ENCODE measurements at regions not wholly inside any gene's neighbourhood (a gene's known extent, or its start where the extent isn't known, plus 50 kb on each side); places are given as distances from the start of the nearest gene placed in this dataset.
"Not testable (repeated sequence)": the region's sequence is repeated elsewhere in the genome, so short reads cannot be mapped to it uniquely, and the experiment has no call there.

DNA sequence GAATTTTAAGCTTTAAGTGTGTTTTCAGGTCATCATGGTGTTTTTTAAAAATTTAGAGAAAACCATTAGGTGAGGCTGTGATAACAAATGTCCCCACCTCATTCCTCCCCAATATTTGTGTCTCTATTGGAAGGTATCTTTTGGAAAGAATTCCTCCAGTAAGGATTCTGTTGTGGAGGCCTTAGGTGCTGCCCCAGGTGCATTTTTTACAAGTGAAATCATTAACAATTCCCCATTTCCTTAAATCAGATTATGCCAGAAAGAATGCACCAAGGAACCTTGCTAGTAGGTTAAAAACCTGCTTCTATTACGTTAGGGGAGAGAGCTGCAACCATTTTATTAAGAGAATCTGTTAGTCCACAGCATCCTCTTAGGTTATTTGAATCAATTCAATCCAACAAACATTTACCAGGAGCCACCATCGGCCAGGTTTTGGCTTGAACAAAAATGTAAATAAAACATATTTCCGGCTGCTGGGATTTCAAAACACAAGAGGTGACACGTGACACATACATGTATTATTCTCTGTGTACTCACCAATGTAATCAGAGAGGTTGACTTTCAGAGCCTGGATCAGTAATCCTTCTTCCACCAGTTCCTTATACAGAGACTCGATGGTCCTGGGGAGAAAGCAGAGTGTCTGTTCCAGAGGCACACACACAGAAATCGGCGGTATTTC lies 112.5 kb upstream of the ASB18 start:
- peak; percentile 6 for DNase-seq

DNA sequence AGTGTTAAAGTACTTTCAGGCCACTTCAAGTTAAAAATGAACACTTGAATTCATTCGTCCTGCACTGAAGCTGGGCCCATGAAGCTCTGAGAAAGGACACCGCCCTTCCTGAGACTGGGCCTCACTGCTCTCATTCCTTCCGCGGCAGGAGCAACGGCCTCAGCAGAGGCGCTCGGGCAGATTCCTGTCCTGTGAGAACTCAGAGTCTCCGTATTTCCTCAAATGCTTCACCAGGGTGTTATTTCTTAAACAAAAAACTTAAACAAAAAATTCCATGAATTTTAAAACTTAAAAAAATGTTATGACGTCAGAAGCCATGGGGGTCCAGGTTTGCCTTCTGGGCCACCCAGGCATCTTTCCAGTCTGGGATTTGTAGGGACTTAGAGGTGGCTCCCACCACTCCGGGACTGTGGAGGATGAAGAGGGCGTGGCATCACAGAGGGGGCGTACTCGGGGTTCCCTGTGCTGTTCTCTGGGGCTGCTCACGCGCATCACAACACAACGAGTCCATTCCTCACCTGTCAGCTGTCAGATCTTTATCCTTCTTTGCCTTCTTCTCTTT lies 115.9 kb upstream of the ASB18 start:
- DNase-seq, result no peak

DNA sequence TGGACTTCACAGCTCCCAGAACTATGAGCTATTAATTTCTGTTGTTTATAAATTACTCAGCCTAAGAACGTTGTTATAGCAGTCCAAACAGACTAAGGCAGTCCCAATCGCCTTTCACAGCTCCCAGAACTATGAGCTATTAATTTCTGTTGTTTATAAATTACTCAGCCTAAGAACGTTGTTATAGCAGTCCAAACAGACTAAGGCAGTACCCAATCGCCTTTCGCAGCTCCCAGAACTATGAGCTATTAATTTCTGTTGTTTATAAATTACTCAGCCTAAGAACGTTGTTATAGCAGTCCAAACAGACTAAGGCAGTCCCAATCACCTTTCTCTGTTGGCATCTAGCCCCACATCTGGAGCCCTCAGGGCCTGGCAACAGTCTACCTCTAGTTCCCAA lies 117.0 kb upstream of the ASB18 start:
- peak; percentile 16 for DNase-seq

DNA sequence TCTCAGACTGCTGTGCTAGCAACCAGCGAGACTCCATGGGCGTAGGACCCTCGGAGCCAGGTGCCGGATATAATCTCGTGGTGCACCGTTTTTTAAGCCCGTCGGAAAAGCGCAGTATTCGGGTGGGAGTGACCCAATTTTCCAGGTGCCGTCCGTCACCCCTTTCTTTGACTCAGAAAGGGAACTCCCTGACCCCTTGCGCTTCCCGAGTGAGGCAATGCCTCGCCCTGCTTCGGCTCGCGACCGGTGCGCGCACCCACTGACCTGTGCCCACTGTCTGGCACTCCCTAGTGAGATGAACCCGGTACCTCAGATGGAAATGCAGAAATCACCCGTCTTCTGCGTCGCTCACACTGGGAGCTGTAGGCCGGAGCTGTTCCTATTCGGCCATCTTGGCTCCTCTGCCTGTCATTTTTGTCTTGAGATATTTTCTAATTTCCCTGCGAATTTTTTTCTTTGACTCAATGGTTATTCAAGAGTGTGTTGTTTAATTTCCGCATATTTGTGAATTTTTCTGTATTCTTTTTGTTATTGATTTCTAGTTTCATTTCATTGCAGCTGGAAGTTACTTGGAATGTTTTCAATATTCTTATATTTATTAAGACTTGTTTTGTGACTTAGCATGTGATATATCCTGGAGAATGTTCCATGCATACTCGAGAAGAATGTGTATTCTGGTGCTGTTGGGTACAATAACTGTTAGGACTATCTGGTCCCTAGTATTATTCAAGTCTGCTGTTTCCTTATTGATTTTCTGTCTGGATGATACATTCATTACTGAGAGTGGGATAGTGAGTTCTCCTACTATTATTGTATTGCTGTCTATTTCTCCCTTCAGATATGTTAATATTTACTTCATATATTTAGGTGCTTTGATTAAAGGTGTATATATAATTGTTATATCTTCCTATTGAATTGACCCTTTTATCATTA lies 125.3 kb upstream of the ASB18 start:
- not testable (repeated sequence) for DNase-seq

DNA sequence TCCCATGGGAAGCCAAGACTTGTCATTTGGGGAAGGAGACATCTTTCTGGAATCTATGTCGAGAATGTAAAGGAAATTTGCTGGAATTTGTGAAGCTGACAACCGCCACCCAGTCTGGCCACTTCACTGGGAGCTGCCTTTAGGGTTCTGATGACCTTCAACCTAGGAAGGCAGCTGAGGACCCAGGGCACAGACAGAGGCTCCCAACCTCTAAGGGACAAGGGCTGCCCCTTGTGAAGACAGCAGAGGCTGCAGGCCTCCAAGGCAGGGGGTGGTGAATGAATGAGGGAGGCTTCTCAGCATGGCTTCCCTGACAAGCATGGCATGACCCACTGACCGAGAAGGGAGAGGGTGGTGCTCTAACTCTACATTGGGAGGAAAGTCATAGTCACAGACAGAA lies 128.9 kb upstream of the ASB18 start:
- no peak for DNase-seq

DNA sequence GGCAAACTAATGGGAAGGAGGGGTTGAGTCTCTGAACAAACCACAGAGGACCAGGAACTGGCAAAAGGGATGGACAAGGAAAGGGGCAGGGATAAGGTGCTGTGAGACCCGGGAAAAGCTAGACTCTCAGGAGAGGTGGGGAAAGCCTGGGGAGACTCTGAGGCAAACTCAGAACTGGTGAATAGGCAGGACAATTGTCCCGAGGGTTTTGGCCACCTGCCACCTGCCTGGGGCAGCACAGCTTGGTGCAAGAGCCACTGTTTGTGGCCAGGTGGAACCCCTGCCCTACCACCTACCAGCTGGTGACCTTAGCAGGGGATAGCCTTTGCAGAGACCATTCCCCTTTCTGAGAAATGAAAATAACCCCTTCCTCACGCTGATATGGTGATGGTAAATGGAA lies 129.4 kb upstream of the ASB18 start:
- no peak for DNase-seq

DNA sequence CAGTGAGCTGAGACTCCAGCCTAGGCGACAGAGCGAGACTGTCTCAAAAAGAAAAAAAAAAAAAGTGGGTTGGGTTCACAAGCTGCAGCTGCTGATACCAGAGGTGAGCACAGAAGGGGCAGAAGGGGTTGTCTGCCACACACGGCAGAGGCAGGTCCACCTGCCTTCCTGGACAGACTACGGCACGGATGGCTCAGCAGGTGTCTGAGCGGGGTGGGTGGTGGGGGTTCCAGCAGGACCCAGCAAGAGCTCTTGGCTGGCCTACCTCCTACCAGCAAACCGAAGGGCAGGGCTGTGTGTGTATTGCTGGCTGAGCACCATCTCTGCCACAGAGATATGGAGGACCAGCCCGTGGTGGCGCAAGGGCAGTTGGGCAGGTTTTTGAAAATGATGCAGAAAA lies 130.4 kb upstream of the ASB18 start:
- DNase-seq, result no peak

DNA sequence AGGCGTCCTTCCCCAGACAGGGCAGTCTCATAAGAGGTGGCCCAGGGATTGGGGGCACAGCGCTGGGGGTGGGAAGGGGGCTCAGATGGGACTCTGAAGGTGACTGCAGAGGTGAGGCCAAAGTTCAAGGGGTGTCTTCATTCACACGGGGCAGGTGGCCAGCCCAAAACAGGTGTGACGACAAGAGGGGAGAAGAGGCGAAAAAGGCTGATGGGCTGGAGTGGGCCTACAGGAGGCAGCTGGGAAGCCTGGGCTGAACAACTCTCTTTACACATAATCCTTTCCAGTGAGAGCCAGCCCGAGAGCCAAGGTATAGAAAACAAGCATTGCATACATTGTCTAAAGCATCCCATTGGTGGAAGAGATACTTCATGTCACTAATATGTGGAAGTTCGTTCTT lies 130.9 kb upstream of the ASB18 start:
- no peak for DNase-seq

DNA sequence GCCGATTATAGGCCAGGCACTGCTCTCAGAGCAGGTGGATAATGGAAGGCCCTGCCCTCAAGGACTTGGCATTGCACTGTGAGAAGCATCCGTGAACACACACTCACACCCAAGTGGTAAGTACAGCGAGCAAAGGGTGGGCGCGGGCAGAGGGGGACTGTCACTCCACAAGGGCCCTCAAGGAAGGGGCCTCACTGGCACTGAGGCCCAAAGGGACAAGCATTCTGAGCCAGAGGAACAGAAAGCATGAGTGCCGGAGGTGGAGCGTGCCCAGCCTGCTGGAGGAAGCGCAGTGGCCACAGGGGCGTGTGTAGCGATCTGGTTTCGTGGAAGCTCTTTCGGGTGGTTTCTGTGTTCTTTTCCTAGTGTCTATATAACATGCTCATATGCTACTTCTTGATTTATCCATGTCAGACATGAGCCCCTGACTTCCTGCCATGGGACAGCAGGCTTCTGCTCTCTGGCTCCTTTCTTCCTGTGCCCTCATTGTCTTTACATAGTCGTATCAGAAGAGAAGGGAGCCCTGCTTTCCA lies 132.7 kb upstream of the ASB18 start:
- no peak for DNase-seq

DNA sequence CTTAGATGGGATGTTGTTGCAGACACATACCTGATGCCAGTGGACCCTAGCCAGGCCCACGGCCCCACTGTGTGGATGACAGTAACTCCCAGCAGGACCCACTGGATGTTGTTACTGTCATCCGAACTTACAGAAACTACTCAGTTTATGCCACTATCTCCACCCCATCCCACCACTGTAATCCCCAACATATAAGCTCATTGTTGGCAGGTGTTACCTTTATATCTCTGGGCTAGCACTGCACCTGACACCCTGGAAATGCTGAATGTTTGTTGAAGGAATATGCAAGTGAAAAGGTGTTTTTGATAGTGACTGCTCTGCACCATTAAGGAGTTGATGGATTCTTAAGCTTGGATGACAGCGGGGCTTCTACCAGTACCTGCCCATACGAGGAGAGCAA lies 133.5 kb upstream of the ASB18 start:
- no peak for DNase-seq

DNA sequence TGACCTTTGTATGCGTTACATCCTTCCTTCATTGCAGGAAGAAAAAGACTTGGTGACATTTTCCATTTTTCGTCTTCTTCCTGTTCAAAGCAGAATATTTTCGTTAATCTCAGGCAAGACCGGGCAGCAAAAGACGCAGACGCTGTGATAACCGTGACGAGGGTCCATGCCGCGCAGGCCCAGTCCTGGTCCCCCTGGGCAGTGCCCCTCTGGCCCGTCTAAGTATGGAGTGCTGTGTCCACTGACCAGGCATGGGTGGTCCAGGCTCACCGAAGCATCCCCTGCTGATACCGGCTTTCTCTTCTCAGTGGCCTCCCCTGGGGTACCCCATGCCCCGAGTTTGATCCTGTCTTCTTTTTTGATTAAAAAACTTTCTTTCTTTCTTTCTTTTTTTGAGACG lies 135.2 kb upstream of the ASB18 start:
- no peak for DNase-seq

DNA sequence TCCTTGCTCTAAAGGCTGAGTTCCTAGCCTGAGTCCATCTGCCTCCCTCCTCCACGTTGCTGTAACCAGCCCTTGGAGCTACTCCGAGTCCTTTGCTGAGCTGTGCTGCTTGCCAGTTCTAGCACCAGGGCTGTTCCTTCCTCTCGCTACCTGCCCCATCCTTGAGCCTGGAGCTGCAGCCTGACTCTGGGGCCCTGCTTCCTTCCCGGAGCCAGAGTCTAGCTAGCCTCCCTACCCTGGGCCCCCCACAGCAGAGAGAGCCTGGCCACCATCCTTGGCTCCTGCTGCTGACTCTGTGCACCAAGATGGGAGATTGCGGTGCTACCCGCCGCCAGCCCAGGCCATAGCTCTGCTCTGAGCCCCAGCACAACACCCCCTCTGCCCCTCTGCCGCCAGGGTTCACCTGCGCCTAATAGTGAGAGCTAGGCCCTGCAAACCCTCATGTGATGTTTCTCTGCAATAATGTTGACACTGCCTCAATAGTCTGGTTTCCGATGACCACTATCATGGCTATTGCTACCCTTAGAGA lies 135.9 kb upstream of the ASB18 start:
- no peak for DNase-seq

DNA sequence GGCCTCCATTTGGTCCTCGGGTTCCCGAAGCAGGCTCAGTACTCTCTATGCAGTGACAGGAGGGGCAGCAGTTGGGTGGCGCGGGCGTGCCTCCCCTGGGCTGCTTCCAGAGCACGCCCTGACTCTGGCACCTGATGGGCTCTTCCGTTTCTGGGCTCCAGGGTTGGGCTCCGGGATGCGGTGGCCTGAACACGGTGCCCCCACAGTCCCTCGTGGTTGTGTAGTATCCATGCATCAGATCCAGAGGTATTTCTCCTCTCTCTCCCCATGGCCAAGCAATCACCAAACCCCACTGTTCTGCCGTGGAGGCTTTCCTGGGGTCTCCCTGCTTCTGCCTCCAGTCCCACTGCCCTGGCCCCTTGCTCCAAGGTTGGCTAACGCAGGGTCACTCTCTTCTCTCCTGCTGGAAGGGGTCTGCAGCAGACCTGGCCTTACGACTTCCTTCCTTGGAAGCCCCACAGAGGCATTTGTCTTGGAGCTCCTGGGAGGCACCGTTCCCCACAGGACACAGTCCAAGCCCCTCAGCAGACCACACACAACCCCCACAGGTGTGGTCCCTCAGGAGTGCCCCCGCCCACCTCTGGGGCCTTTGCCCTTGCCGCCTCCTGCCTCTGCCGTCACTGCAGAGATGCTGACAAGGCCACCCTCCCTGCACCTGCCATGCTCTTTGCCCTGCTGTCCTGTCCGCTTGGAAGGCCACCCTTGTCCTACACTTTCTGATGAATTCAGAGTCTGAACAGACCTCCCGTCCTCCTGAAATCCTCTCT lies 136.6 kb upstream of the ASB18 start:
- DNase-seq, result no peak

DNA sequence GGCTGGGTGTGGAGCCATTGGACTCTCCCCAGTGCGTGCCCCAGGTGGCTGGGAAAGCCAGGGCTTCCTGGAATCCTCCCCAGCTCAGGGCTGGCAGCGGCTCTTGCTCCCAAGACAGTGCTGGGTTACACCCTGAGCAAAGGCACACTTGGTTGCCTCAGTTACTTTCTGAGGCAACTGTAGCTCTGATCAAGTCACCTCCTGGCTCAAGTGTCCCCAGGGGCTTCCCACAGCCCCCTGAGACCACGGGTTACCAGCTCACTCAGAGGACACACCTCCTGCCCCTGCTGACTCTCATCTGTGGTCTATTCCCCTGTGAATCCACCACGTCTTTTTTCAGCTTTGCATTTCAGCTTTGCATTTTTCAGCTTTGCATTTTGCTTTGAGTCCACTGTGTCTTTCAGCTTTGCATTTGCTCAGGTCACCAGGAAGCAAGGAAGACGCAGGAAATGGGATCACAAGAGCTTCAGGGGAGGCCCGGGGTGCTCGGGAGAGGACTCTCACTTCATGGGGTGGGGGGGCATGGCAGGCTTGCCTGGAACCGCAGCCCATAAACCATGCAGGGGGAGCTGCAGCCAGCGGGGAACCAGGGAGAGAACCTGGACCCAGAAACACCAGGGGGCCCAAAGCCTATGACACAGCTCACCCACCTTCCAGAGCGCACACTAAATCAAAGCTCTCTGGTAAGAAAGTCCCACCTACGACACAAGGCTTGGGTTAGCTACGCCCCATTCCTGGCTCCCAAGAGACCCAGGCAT lies 138.0 kb upstream of the ASB18 start:
- DNase-seq, result peak; percentile 42

DNA sequence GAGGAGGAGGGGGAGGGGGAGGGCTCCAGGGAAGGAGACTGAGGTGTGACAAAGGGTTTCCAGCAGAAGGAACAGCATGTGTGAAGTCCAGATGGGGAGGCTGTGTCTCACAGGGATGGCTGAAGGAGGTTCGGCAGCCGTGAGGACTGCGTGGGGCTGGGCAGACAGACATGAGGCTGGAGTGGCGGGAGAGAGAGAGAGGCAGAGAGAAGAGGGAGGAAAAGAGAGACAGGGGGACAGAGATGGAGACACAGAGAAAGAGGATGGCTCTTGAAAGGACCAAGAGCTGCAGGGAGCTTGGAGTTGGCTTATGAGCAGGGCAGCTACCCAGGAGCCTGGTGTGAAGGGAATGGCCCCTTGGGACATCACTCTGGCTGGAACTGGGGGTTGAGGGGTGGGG lies 138.9 kb upstream of the ASB18 start:
- no peak for DNase-seq

DNA sequence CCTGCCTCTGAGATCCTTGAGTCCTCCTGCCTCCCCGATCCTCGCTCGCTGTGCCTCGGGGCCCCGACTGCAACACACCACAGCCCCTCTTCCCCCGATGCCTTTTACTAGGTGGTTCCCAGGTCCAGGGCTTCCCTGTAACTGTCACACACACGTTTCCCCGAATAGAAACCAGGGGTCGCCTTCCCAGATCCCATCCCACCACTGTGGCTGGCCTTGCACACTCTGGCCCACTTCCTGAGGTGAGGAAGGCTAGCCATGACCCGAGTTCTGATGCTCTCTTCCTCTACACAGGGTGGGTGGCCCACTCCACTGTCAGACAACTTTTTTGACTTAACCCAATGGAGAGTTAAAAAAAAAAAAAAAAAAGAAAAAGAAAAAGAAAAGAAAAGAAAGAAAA lies 139.6 kb upstream of the ASB18 start:
- DNase-seq, result no peak

DNA sequence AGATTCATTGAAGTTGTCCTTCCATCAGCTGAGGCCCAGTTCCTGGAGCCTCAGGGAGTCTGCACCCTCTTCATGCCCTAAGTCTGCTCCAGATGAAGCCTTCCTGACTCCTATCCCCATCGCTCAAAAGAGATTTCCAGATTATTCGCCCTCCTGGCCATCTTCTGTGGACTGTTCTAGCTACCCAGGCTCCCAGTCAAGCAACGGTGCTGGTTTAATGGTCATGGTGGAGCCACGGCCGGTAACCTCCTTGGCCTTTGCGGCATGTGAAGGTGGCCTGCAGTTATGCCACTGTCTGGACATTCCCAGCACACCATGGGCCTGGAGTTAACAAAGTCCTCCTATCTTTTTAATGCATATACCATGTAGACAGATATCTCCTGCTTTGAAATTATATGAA lies 140.1 kb upstream of the ASB18 start:
- DNase-seq, result no peak

DNA sequence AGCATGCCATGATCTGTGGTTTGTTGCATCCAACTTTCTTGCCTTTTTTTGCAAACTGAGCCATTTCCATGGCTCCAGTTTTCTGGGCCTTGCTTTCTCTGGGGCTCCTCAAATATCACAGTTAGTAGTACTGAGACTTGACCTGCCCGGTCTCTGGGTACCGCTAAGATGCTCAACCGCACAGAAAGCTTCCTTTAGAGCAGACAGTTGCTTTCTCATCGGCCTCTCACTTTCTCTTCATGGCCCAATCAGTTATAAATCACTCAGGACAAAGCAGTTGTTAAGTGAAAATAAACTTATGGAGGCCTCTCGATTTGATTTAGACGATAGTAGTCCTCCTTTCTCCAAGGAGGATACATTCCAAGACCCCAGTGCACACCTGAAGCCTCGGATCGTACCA lies 141.2 kb upstream of the ASB18 start:
- DNase-seq, result no peak

DNA sequence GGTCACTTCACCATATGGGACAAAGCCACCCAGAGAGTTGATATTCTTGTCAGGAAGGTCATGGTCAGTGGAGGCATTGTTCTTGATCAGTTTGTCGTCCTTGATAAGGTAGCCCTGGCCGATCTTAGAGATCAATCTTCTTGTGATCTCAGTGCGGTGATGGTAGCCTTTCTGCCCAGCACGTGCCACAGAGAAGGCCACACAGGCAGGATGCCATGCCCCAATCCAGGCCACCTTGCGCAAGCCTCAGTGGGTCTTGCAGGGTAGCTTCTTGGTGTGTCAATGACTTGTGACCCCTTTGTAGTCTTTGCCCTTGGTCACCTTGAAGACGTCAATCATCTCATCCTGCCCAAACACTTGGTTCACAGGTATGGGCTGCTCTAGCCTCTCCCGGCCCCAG lies 143.9 kb upstream of the ASB18 start:
- DNase-seq, result no peak

DNA sequence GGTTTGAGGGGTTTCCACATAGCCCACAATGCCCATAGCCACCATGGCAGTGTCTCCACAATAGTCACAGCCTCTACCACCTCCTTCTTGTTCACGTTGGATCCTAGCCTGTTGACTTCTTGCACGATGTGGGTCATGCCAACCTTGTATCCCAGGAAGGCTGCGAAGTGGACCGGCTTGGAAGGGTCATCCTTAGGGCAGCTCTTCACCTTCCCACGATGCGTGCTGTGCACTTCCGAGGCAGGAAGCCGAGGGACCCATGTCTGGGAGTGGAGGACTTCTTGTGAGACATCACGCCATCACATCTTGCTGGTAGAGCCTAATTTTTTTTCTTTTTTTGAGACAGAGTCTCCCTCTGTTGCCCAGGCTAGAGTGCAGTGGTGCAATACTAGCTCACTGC lies 144.6 kb upstream of the ASB18 start:
- DNase-seq, result no peak

DNA sequence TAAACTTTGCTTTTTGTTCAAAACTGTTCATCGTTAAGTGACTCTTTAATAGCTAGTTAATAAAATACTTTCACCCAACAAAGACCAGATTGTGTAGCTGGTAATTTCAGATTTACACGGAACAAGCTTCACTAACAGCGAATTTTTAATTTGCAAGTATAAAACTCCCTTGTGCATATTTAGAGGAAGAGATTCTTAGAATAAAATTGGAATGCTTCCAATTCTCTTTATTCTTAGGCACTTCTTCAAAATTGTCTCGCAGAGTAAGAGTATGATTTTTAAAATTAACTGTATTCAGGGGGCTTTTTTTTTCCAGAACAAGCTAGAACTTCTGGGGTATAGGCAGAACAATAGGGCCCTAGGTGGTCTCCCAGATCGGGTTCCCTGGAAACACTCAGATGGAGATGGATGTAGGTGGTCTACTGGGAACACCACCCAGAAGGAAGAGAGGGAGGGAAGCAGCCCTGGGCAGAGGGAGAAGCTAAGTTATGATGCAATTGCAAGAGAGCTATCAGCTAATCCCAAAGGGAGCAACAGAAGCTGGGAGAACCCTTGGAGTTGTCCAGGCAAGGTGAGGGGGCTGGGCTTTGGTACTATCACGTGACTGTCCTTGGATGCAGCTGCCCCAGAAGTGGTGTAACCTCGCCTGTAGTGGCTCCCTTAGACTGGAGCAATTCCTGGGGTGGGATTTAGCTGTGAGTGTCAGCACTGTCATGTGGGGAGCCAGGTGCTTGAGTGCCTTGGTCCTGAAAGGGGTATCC lies 151.7 kb upstream of the ASB18 start:
- DNase-seq, result no peak

Data from NCI-H1436 (cell line).